GM12874 (cell line): ENCODE measurements at regions not wholly inside any gene's neighbourhood (a gene's known extent, or its start where the extent isn't known, plus 50 kb on each side); places are given as distances from the start of the nearest gene placed in this dataset.

Source experiments
- TF ChIP-seq, protein P1 (sequence below): IDR thresholded peaks from 2 replicates; pipeline ENCODE4 v1.5.1; 2011; ENCODE audit warnings: low read depth, mild to moderate bottlenecking, control low read depth, low read length, moderate library complexity; ENCODE audit not compliant: insufficient read depth

DNA sequence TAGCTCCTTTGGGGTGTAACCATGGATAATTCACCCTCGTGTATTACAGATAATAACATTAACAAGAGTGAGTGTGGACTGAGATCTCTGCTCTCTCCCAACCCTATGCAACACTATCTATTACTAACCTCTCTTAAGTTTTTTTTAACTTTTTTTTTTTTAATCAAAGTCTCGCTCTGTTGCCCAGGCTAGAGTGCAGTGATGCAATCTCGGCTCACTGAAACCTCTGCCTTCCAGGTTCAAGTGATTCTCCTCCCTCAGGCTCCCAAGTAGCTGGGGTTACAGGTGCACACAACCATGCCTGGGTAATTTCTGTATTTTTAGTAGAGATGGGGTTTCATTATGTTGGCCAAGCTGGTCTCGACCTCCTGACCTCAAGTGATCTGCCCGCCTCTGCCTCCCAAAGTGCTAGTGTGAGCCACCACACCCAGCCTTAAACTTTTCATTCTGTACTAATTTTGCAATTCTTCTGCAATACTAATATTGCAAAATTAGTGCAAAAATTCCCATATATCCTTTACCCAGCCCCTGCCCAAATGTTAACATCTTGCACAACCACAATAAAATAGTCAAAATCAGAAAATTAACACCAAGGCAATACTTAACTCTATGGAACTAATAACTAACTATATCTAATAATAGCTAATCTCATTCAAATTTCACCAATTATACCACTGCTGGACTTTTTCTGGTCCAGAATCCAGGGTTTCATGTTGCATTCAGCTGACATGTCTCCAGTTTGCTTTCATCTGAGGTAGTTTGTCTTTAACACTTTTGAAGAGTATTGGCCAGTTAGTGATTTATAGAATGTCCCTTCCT is 66.5 kb upstream of the TCF7L2 start:
- TF ChIP-seq, protein P1, sequence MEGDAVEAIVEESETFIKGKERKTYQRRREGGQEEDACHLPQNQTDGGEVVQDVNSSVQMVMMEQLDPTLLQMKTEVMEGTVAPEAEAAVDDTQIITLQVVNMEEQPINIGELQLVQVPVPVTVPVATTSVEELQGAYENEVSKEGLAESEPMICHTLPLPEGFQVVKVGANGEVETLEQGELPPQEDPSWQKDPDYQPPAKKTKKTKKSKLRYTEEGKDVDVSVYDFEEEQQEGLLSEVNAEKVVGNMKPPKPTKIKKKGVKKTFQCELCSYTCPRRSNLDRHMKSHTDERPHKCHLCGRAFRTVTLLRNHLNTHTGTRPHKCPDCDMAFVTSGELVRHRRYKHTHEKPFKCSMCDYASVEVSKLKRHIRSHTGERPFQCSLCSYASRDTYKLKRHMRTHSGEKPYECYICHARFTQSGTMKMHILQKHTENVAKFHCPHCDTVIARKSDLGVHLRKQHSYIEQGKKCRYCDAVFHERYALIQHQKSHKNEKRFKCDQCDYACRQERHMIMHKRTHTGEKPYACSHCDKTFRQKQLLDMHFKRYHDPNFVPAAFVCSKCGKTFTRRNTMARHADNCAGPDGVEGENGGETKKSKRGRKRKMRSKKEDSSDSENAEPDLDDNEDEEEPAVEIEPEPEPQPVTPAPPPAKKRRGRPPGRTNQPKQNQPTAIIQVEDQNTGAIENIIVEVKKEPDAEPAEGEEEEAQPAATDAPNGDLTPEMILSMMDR: no peak

DNA sequence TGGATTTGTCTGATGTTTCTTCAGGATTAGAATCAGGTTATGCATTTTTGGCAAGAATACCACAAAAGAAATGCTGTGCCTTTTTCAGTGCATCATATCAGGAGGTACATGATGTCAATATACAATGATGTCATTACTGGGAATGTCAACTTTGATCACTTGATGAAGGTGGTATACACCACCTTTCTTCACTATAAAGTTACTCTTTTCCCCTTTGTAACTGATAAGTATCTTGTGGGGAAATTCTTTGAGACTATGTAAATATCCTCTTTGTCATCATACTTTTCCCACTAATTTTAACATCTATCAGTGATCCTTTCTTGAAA is 65.9 kb upstream of the TCF7L2 start:
- TF ChIP-seq, protein P1: no peak

GRCh38 chr10:112886463-112886862 is 63.6 kb upstream of the TCF7L2 start:
- TF ChIP-seq, protein P1: no peak

DNA sequence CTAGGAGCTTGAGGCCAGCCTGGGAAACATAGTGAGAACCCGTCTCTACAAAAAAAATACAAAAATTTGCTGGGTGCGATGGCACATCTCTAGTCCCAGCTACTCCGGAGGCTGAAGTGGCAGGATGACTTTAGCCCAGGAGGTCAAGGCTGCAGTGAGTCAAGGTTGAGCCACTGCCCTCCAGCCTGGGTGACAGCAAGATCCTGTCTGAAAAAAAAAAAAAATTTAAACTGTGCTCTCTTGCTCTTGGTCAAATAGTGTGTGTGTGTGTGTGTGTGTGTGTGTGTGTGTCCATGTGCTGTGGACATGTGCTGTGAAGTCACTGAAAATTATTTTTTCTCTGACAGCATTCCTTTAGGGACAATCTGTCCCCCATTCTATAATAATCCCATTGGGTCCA is 62.1 kb upstream of the TCF7L2 start:
- TF ChIP-seq, protein P1: no peak

DNA sequence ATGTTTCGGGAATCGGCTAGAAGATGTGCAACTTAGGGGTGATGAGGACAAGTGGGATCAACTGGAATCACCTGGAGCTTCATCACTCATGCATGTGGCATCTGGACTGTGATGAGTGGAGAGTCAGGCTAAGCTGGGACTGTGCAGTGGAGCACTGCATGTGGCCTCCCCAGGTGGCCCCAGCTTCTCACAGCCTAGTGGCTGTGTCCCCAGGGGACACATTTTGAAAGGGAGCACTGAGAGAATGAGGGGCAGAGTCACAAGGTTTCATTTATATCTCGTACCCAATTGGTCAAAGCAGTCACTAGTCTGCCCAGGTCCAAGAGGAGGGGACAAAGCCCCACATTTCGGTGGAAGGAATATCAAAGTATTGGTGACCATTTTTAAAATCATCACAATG is 54.8 kb upstream of the TCF7L2 start:
- TF ChIP-seq, protein P1: no peak

DNA sequence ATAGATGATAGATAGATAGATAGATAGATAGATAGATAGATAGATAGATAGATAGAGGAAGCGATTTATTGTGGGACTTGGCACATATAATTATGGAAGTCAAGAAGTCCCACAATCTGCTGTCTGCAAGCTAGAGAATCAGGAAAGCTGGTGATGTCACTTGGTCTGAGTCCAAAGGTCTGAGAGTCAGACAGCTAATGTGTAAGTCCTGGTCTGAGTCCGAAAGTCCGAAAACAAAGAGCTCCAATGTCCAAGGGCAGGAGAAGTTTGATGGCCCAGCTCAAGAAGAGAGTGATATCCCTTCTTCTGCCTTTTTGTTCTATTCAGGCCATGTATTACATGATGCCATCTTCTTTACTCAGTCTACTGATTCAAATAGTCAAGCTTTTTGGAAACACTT is 53.8 kb upstream of the TCF7L2 start:
- TF ChIP-seq, protein P1: no peak

- TF ChIP-seq, protein P1: no peak
Measured at GRCh38 chr10:112896722-112897121, 53.3 kb upstream of the TCF7L2 start.
